NB4 (cell line): ENCODE measurements at regions not wholly inside any gene's neighbourhood (a gene's known extent, or its start where the extent isn't known, plus 50 kb on each side); places are given as distances from the start of the nearest gene placed in this dataset.

Experiments
- DNase-seq: peaks from one replicate; pipeline ENCODE4 v3.0.0; 2010; ENCODE audit warnings: low read depth
- H3K4me3 ChIP-seq: one replicate; pipeline ENCODE4 v1.5.1; 2011; ENCODE audit warnings: mild to moderate bottlenecking, low read depth, low read length, moderate library complexity
- CTCF ChIP-seq: IDR thresholded peaks from one replicate; pipeline ENCODE4 v1.5.1; 2012; ENCODE audit warnings: low read depth, low read length
- MAX ChIP-seq: IDR thresholded peaks from 2 replicates; pipeline ENCODE4 v1.6.1; 2011; ENCODE audit warnings: low read depth, low read length
- MYC ChIP-seq: IDR thresholded peaks from 2 replicates; pipeline ENCODE4 v1.6.1; 2011; ENCODE audit warnings: low read depth, low read length
- POLR2A ChIP-seq: IDR thresholded peaks from 2 replicates; pipeline ENCODE4 v1.6.1; 2011; ENCODE audit warnings: mild to moderate bottlenecking; ENCODE audit not compliant: insufficient read length; ENCODE audit errors: extremely low read depth

DNA sequence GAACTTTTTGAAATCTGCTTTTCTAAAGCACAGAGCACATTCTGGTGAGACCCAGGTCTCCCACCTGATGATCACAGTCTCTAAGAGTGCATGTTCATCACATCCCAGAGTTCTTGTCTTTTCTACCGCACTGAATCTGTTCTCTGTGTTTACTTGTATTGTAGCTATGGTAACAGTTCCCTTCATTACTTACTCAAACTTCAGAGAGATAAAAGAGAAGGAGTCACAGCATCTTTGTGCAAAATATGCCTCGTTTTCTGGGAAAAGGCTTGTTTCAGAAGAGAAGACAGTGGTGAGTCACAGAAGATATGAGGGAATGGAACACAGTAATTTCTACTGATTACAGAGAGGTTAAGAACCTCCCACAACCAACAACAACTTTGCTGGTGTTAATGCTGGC lies 580.6 kb downstream of the PLA2G4A start:
- no peak overlapping the region for H3K4me3 ChIP-seq
- TF ChIP-seq MAX (no peak), POLR2A (no peak), MYC (no peak), CTCF (no peak)
- no peak for DNase-seq

GRCh38 chr1:187411118-187411517 lies 582.4 kb downstream of the PLA2G4A start:
- TF ChIP-seq MYC (no peak), POLR2A (no peak), CTCF (no peak), MAX (no peak)
- no peak for DNase-seq
- no peak overlapping the region for H3K4me3 ChIP-seq

GRCh38 chr1:187413405-187414169 lies 584.8 kb downstream of the PLA2G4A start:
- no peak overlapping the region for H3K4me3 ChIP-seq
- DNase-seq = no peak
- no peak for TF ChIP-seq CTCF
- TF ChIP-seq MAX = no peak
- TF ChIP-seq MYC = no peak
- TF ChIP-seq POLR2A = no peak

- no peak for TF ChIP-seq CTCF
- TF ChIP-seq MYC = no peak
- no peak for TF ChIP-seq MAX
- no peak for TF ChIP-seq POLR2A
- no peak for DNase-seq
- H3K4me3 ChIP-seq = no peak overlapping the region
Measured at GRCh38 chr1:187415065-187415464, 586.3 kb downstream of the PLA2G4A start.

- no peak for DNase-seq
- no peak overlapping the region for H3K4me3 ChIP-seq
- TF ChIP-seq CTCF (no peak), MYC (no peak), MAX (no peak), POLR2A (no peak)
Measured at GRCh38 chr1:187417520-187417919, 588.8 kb downstream of the PLA2G4A start.

DNA sequence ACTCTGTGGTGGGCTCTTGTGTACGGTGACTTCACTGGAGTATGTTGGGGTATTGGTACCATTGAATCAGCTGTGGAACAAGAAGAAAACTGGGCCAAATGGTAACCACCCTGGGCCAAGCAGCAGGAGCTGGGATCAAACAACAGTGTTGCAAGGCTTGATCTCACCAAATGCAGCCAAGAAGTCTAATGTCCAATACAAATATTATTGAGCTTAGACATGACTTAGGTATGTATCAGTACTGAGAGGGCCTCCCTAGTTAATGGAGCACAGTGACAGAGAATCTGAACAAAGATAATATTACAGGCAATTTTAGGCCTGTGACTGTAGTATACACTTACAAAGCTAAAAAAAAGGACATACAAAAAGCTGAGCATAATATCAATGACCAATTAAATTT lies 604.8 kb downstream of the PLA2G4A start:
- DNase-seq = no peak
- no peak overlapping the region for H3K4me3 ChIP-seq
- TF ChIP-seq MYC (no peak), CTCF (no peak), MAX (no peak), POLR2A (no peak)
